GM06990 (cell line): ENCODE measurements at regions not wholly inside any gene's neighbourhood (a gene's known extent, or its start where the extent isn't known, plus 50 kb on each side); places are given as distances from the start of the nearest gene placed in this dataset.

Experiments used
- DNase-seq: peaks from one replicate; pipeline ENCODE4 v3.0.0-alpha.2; 2011; ENCODE audit not compliant: insufficient read length; ENCODE audit errors: extremely low read depth
- H3K27me3 ChIP-seq: replicated peaks from 2 replicates; pipeline ENCODE4 v1.6.0; 2011; ENCODE audit warnings: low read length; ENCODE audit not compliant: control insufficient read depth, insufficient read depth
- H3K36me3 ChIP-seq: 2 replicates; pipeline ENCODE4 v1.5.1; 2011; ENCODE audit warnings: low read length; ENCODE audit not compliant: control insufficient read depth, insufficient read depth
- H3K4me3 ChIP-seq: replicated peaks from 2 replicates; pipeline ENCODE4 v1.5.1; 2011; ENCODE audit warnings: low read depth, mild to moderate bottlenecking, control low read depth, low read length
- CTCF ChIP-seq: IDR thresholded peaks from 2 replicates; pipeline ENCODE4 v1.5.1; 2011; ENCODE audit warnings: low read length, control low read depth, mild to moderate bottlenecking, inconsistent platforms; ENCODE audit not compliant: insufficient read depth, poor library complexity, severe bottlenecking

- H3K27me3 ChIP-seq = no peaks in the 10 kb centered on the region; the same call in none of the 2 replicates
- TF ChIP-seq CTCF = no peak
- no peak for DNase-seq
- no peak overlapping the region for H3K4me3 ChIP-seq
- no peaks in the 10 kb centered on the region for H3K36me3 ChIP-seq
Measured at GRCh38 chr1:17953921-17954320, 153.7 kb upstream of the IGSF21 start.

- TF ChIP-seq CTCF = no peak
- H3K4me3 ChIP-seq = no peak overlapping the region
- H3K27me3 ChIP-seq = no peaks in the 10 kb centered on the region; the same call in none of the 2 replicates
- no peak for DNase-seq
- no peaks in the 10 kb centered on the region for H3K36me3 ChIP-seq
Measured at GRCh38 chr1:17955302-17956285, 152.0 kb upstream of the IGSF21 start.

GRCh38 chr1:17957588-17958267 lies 149.9 kb upstream of the IGSF21 start:
- H3K36me3 ChIP-seq = no peaks in the 10 kb centered on the region
- no peak for DNase-seq
- H3K4me3 ChIP-seq = no peak overlapping the region
- H3K27me3 ChIP-seq = no peaks in the 10 kb centered on the region; the same call in none of the 2 replicates
- TF ChIP-seq CTCF = no peak

DNA sequence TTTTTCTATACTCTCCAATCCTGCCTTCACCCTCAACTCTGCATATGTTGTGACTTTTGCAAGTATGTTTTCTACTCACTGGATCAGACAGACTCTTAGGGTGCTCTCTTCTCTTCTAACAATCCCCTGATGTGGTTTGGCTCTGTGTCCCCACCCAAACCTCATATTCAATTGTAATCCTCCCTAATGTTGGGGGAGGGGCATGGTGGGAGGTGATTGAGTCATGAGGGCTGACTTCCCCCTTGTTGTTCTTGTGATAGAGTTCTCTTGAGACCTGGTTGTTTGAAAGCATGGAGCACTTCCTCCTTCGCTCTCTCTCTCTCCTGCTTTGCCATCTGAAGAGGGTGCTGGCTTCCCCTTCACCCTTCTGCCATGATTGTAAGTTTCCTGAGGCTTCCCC lies 148.9 kb upstream of the IGSF21 start:
- TF ChIP-seq CTCF = no peak
- no peak for DNase-seq
- Histone ChIP-seq H3K36me3 (no peaks in the 10 kb centered on the region), H3K4me3 (no peak overlapping the region), H3K27me3 (no peaks in the 10 kb centered on the region; the same call in none of the 2 replicates)

DNA sequence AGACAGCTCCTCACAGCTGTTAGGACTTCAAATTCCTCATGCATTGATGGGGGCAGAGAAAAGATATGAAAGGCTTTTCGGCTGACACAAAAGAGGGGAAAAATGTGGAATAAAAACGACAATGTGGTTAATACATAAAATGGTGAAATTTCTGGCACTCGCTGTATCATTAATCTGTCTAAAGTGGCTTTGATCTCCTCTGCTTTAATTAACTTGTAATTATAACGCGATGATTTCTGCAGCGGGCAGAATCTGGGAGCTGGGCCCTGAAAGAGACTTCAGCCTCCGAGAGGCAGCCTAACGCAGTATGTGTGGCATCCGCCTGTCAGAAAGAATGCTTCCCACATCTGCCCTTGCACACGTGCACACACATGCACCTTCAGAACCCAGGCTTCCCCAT lies 144.1 kb upstream of the IGSF21 start:
- no peaks in the 10 kb centered on the region; the same call in 1 of the 2 replicates for H3K27me3 ChIP-seq
- DNase-seq = no peak
- no peak for TF ChIP-seq CTCF

More for the DNA sequence above, 144.1 kb upstream of the IGSF21 start:
- Histone ChIP-seq H3K4me3 (no peak overlapping the region), H3K36me3 (no peaks in the 10 kb centered on the region)
